ENCODE measurements at regions not wholly inside any gene's neighbourhood (a gene's known extent, or its start where the extent isn't known, plus 50 kb on each side); places are given as distances from the start of the nearest gene placed in this dataset.
"Not testable (repeated sequence)": the region's sequence is repeated elsewhere in the genome, so short reads cannot be mapped to it uniquely, and the experiment has no call there.

DNA sequence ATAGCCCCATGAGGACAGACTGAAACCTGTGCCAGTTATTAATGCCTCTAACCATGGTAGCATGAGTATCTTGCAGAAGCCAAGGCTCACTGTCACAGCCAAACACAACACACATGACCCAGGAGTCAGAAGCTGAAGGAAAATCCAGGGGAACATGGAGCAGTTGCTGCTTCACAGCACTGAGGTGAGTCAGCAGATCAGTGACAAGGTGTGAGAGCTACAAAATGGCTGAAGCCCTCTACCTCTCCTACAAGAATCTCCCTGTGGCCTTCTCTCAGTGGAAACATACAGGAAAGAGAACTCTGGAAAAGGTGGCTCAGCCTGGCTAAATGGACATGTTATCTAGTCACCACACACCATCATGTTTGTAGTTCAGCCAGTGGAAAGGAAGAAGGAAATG, 93.5 kb downstream of the NAB1 start:
- H3K36me3 Mint-ChIP-seq (ENCODE audit: low read depth), result no peaks in the 10 kb centered on the region
- H3K9me3 Mint-ChIP-seq (ENCODE audit: insufficient read depth), result no peaks in the 10 kb centered on the region

DNA sequence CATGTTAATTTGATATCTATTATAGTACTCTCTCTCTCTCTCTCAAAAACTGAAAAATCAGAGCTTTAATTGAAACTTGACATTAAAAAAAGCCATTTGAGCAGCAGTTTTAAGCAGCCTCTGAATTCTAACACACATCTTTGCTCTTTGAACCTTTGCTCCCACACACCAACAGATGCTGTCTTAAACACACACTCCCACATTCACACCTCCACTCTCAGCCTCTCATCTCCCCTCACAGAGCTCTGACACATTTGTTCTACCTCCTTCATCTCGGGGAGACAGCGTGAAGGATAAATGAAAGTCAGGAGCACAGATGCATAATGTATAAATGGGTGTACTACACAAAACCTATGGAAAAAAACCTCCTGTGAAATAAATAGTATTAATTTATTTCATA, 95.2 kb downstream of the NAB1 start:
- no peaks in the 10 kb centered on the region for H3K4me1 Mint-ChIP-seq (ENCODE audit: low read depth)
- no peaks in the 10 kb centered on the region for H3K36me3 Mint-ChIP-seq (ENCODE audit: low read depth)
- H3K9me3 Mint-ChIP-seq (ENCODE audit: insufficient read depth), result no peaks in the 10 kb centered on the region
- ATAC-seq (no peak), DNase-seq (no peak)
- H3K27ac Mint-ChIP-seq, result no peak overlapping the region
- no peaks in the 10 kb centered on the region for H3K27me3 Mint-ChIP-seq (ENCODE audit: low read depth)
- H3K4me3 Mint-ChIP-seq, result no peak overlapping the region
- ChIA-PET POLR2A (no interaction called here), CTCF (no interaction called here)

More for the DNA sequence above, 93.5 kb downstream of the NAB1 start:
- H3K27ac Mint-ChIP-seq, result no peak overlapping the region
- CTCF ChIA-PET, result interaction anchor here (0.6 kb wide), 1 partner anchor 21 kb away, joined by 3 read pairs; no protein-coding TSS in a partner anchor
- H3K4me1 Mint-ChIP-seq (ENCODE audit: low read depth), result no peaks in the 10 kb centered on the region
- POLR2A ChIA-PET, result no interaction called here
- ATAC-seq (no peak), DNase-seq (no peak)
- H3K4me3 Mint-ChIP-seq, result no peak overlapping the region
- H3K27me3 Mint-ChIP-seq (ENCODE audit: low read depth), result no peaks in the 10 kb centered on the region

DNA sequence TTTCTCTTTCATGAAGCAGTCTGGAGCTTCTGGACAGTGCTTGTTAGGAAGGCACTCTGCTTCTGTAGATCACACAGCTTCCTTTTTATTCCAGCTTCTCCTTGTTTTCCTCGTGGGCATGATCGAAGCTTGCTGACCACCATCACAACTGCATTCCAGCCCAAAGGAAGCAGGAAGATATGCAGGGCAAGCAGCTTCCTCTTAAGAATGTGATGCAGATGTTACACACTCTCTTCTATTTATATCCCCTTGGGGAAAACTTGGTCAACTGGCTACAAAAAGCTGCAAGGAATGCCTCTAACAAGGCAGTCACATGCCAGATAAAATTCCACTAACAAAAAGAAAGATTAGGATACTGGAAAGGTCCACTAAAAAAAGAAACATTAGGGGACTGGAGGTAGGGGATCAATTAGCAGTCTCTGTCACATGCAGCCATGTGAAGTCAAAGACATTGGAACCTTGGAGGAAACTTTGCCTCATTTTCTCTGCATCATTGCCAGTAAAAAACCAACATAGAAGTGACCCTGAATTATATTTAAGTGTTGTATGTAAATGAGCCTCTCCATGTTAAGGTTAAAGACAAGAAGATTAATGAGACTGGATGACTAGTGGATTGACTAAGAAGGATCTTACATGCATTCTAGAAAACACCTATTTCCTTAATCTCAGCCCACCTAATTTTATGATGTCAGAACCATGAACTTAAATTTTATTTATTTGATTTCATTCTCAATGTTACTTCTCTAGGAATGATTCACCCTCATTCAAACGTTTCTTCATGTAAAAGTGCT, 98.3 kb downstream of the NAB1 start:
- DNase-seq, result no peak
- no peaks in the 10 kb centered on the region for H3K4me1 Mint-ChIP-seq (ENCODE audit: low read depth)
- ChIA-PET POLR2A (no interaction called here), CTCF (no interaction called here)
- no peaks in the 10 kb centered on the region for H3K27me3 Mint-ChIP-seq (ENCODE audit: low read depth)
- no peaks in the 10 kb centered on the region for H3K9me3 Mint-ChIP-seq (ENCODE audit: insufficient read depth)
- no peak for ATAC-seq
- no peaks in the 10 kb centered on the region for H3K36me3 Mint-ChIP-seq (ENCODE audit: low read depth)
- no peak overlapping the region for H3K27ac Mint-ChIP-seq
- H3K4me3 Mint-ChIP-seq, result no peak overlapping the region

DNA sequence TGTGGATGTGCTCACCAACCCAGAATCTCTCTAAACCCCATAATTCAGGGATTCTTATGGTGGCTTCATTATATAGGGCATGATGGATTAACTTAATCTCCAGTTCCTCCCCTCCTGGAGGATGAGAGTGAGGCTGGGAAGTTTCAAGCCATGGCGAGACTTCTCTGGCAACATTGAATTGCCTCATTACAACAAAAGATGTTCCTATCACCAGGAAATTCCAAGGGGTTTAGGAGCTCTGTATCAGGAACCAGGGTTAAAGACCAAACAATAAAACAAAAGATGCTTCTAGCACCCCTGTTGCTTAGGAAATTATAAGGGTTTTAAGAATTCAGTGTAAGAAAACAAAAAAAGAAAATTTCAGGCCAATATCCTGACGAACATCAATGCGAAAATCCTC, 100.1 kb downstream of the NAB1 start:
- H3K9me3 Mint-ChIP-seq (ENCODE audit: insufficient read depth), result no peaks in the 10 kb centered on the region
- ATAC-seq (no peak), DNase-seq (no peak)
- no peaks in the 10 kb centered on the region for H3K4me1 Mint-ChIP-seq (ENCODE audit: low read depth)
- ChIA-PET CTCF (no interaction called here), POLR2A (no interaction called here)
- no peak overlapping the region for H3K4me3 Mint-ChIP-seq
- H3K27ac Mint-ChIP-seq, result no peak overlapping the region
- no peaks in the 10 kb centered on the region for H3K36me3 Mint-ChIP-seq (ENCODE audit: low read depth)
- no peaks in the 10 kb centered on the region for H3K27me3 Mint-ChIP-seq (ENCODE audit: low read depth)

DNA sequence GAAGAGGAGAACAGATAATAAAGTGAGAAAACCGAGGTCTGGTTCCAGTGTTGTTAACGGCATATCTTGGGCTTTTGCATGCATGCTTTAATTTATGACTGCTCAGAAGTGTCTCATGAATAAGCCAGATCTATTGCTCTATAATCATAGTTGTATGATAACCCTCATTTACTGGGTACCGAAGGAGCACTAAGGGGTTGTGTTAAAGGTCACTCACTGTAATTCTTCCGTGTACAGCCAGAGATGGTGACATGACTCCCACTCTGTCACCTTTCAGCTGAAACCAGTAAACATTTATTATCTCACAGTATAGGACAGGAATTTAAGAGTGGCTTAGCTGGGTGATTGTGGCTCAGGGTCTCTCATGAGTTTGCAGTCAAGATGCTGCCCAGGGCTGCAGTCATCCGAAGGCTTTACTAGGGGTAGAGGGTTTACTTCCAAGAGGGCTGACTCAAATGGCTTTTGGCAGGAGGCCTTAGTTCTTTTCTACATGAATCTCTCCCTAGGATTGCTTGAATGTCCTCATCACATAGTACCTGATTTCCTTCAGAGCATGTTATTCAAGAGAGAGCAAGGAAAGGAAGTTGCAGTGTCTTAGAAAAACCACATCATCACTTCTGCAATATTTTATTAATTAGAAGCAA, 107.0 kb downstream of the NAB1 start:
- DNase-seq (no peak), ATAC-seq (no peak)
- H3K4me3 Mint-ChIP-seq, result no peak overlapping the region
- ChIA-PET POLR2A (no interaction called here), CTCF (interaction anchor here (1.1 kb wide), 1 partner anchor 10 kb away, joined by 3 read pairs; no protein-coding TSS in a partner anchor)
- H3K4me1 Mint-ChIP-seq (ENCODE audit: low read depth), result no peaks in the 10 kb centered on the region
- H3K36me3 Mint-ChIP-seq (ENCODE audit: low read depth), result no peaks in the 10 kb centered on the region
- H3K27ac Mint-ChIP-seq, result no peak overlapping the region
- no peaks in the 10 kb centered on the region for H3K9me3 Mint-ChIP-seq (ENCODE audit: insufficient read depth)
- H3K27me3 Mint-ChIP-seq (ENCODE audit: low read depth), result no peaks in the 10 kb centered on the region

DNA sequence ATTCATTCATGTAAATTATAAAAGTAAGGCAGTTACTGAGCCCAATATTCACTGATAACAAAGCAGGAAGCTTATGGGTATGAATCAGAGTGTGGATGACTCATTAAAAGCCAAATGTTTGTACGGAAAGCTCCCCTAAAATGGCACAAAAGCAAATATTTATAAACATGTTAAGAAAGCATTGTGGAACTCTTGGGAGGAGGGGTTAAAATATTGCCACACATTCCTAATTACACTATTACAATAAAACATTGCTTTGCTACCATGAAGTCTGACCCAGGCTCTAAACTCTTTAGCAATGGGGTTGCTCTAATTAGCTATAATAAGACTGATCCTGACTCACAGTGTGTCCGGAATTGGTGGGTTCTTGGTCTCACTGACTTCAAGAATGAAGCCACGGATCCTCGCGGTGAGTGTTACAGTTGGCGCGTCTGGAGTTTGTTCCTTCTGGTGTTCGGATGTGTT, 110.9 kb downstream of the NAB1 start:
- no peak overlapping the region for H3K27ac Mint-ChIP-seq
- POLR2A ChIA-PET, result interaction anchor here (0.6 kb wide), 1 partner anchor 332 kb away, joined by 3 read pairs; no protein-coding TSS in a partner anchor
- no peaks in the 10 kb centered on the region for H3K27me3 Mint-ChIP-seq (ENCODE audit: low read depth)
- no peaks in the 10 kb centered on the region for H3K4me1 Mint-ChIP-seq (ENCODE audit: low read depth)
- H3K9me3 Mint-ChIP-seq (ENCODE audit: insufficient read depth), result no peaks in the 10 kb centered on the region
- no peaks in the 10 kb centered on the region for H3K36me3 Mint-ChIP-seq (ENCODE audit: low read depth)
- H3K4me3 Mint-ChIP-seq, result peak overlapping the region; percentile 3
- ATAC-seq (no peak), DNase-seq (no peak)
- CTCF ChIA-PET, result interaction anchor here (1.0 to 1.7 kb wide), 2 partner anchors 21 to 79 kb away, joined by 5 to 7 read pairs; no protein-coding TSS in a partner anchor

DNA sequence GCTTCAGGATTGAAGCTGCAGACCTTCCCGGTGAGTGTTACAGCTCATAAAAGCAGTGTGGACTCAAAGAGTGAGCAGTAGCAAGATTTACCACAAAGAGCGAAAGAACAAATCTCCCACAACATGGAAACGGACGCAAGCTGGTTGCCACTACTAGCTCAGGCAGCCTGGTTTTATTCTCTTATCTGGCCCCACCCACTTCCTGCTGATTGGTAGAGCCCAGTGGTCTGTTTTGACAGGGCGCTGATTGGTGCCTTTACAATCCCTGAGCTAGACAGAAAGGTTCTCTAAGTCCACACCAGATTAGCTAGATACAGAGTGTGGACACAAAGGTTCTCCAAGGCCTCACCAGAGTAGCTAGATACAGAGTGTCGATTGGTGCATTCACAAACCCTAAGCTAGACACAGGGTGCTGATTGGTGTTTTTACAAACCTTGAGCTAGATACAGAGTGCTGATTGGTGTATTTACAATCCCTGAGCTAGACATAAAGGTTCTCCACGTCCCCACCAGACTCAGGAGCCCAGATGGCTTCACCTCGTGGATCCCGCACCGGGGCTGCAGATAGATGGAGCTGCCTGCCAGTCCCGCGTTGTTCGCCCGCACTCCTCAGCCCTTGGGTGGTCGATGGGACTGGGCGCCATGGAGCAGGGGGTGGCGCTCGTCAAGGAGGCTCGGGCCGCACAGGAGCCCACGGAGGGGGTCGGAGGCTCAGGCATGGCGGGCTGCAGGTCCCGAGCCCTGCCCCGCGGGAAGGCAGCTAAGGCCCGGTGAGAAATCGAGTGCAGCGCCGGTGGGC, 111.7 kb downstream of the NAB1 start:
- H3K36me3 Mint-ChIP-seq (ENCODE audit: low read depth); H3K4me1 Mint-ChIP-seq (ENCODE audit: low read depth); H3K27ac Mint-ChIP-seq; H3K27me3 Mint-ChIP-seq (ENCODE audit: low read depth); H3K9me3 Mint-ChIP-seq (ENCODE audit: insufficient read depth); DNase-seq; ATAC-seq: not testable (repeated sequence)
- CTCF ChIA-PET, result interaction anchor here (1.0 kb wide), 1 partner anchor 79 kb away, joined by 5 read pairs; no protein-coding TSS in a partner anchor
- POLR2A ChIA-PET, result interaction anchor here (0.6 kb wide), 1 partner anchor 333 kb away, joined by 3 read pairs; no protein-coding TSS in a partner anchor
- H3K4me3 Mint-ChIP-seq, result peak overlapping the region; percentile 31

DNA sequence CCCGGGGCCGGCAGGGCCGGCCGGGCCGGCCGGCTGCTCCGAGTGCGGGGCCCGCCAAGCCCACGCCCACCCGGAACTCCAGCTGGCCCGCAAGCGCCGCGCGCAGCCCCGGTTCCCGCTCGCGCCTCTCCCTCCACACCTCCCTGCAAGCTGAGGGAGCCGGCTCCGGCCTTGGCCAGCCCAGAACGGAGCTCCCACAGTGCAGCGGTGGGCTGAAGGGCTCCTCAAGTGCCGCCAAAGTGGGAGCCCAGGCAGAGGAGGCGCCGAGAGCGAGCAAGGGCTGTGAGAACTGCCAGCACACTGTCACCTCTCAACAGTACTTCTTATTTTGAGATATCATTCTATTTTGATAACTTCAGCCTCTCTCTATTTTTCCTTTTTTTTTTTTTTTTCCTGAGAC, 112.3 kb downstream of the NAB1 start:
- CTCF ChIA-PET; H3K27ac Mint-ChIP-seq; H3K9me3 Mint-ChIP-seq (ENCODE audit: insufficient read depth); POLR2A ChIA-PET; DNase-seq; H3K4me1 Mint-ChIP-seq (ENCODE audit: low read depth); H3K4me3 Mint-ChIP-seq; H3K27me3 Mint-ChIP-seq (ENCODE audit: low read depth); H3K36me3 Mint-ChIP-seq (ENCODE audit: low read depth); ATAC-seq: not testable (repeated sequence)

DNA sequence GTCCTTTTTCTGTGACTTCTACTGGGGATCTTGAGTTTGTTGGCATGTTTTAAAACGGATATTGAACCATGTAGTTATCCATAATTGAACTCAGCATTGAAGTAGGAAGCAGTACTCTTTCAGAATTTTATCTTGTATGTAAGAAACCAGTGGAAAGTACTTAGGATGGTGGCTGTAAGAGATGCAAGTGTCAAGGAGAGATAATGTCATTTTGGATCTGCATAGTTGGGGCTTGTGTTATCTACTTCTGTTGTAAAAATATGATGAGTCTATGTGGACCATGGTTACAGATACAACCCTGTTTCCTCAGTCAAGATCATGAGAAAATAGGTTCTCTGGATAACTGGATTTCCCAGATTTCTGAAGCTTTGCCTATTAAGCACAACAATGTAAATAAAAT, 113.7 kb downstream of the NAB1 start:
- Mint-ChIP-seq H3K27ac (no peak overlapping the region), H3K36me3 (ENCODE audit: low read depth) (no peaks in the 10 kb centered on the region), H3K9me3 (ENCODE audit: insufficient read depth) (no peaks in the 10 kb centered on the region), H3K27me3 (ENCODE audit: low read depth) (no peaks in the 10 kb centered on the region), H3K4me3 (no peak overlapping the region), H3K4me1 (ENCODE audit: low read depth) (no peaks in the 10 kb centered on the region)
- ATAC-seq (no peak), DNase-seq (no peak)
- ChIA-PET CTCF (interaction anchor here (1.2 kb wide), 1 partner anchor 20 kb away, joined by 3 read pairs; no protein-coding TSS in a partner anchor), POLR2A (interaction anchor here (0.6 kb wide), 1 partner anchor 41 kb away, joined by 3 read pairs; no protein-coding TSS in a partner anchor)

DNA sequence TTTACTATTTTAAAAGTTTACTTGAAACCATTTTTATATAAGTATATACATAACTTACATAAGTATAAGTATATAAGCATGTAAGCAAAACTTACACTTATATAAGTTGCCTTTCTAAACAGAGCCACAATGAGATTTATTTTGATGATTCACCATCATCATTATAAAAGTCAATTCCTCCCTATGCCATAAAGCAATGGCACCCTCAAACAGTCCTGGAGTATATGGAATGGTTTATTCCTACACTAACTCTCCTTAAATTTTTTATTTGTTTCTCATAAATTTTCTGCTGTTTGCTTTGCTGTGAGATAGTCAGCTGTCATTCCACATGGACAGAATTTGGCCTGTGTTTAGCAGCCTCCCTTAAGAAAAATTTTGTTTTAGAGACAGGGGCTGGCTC, 114.2 kb downstream of the NAB1 start:
- CTCF ChIA-PET, result interaction anchor here (1.2 to 2.3 kb wide), 2 partner anchors 17 to 20 kb away, joined by 3 to 7 read pairs; no protein-coding TSS in a partner anchor
- DNase-seq, result no peak
- ATAC-seq, result no peak
- no peaks in the 10 kb centered on the region for H3K27me3 Mint-ChIP-seq (ENCODE audit: low read depth)
- H3K27ac Mint-ChIP-seq, result no peak overlapping the region
- no peaks in the 10 kb centered on the region for H3K9me3 Mint-ChIP-seq (ENCODE audit: insufficient read depth)
- H3K4me3 Mint-ChIP-seq, result no peak overlapping the region
- POLR2A ChIA-PET, result no interaction called here
- no peaks in the 10 kb centered on the region for H3K36me3 Mint-ChIP-seq (ENCODE audit: low read depth)
- H3K4me1 Mint-ChIP-seq (ENCODE audit: low read depth), result no peaks in the 10 kb centered on the region

DNA sequence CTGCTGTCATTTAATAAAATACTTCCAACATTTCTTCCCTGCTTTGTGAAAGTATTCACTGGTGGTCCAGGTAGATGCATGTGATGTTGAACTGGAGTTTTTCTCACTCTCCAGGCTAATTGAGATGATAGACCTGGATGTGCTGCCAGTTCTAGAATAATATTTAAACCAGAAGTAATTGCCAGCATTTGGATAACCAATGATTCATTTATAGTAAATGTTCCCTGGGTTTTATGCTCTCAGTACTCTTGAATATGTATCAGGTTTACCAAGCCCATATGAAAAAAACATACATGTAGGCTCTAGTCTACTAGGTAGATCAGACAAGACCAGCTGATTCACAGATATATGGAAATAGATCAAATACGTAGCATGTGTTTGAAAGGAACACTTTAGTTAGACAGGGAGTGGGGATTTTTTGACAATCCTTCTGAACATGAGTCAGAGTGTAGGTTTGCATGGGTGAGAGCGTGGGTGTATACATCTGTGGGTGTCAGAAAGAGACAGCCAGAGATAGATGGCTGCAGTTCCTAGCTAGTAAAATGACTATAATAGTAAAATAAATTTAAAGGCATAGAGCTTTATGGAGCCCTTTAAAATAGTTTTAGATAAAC, 115.1 kb downstream of the NAB1 start:
- CTCF ChIA-PET, result interaction anchor here (1.2 to 2.3 kb wide), 2 partner anchors 16 to 21 kb away, joined by 3 to 7 read pairs; no protein-coding TSS in a partner anchor
- Mint-ChIP-seq H3K9me3 (ENCODE audit: insufficient read depth) (no peaks in the 10 kb centered on the region), H3K27me3 (ENCODE audit: low read depth) (no peaks in the 10 kb centered on the region), H3K27ac (no peak overlapping the region), H3K36me3 (ENCODE audit: low read depth) (no peaks in the 10 kb centered on the region), H3K4me3 (no peak overlapping the region), H3K4me1 (ENCODE audit: low read depth) (no peaks in the 10 kb centered on the region)
- no peak for DNase-seq
- POLR2A ChIA-PET, result no interaction called here
- ATAC-seq, result peak; percentile 49

All from activated CD8-positive, alpha-beta T cell treated with anti-CD3 and anti-CD28 coated beads, Interleukin-2, amount 10 ng/mL, durations not matched to agents 7 days and 5 days (primary cell).